GM23338 (cell line): ENCODE measurements at regions not wholly inside any gene's neighbourhood (a gene's known extent, or its start where the extent isn't known, plus 50 kb on each side); places are given as distances from the start of the nearest gene placed in this dataset.

Experiments used
- EZH2 ChIP-seq: fragments of 200-600 bp; sonication (generic); IDR thresholded peaks from one replicate; pipeline ENCODE4 v1.8.0; 2017; ENCODE audit warnings: antibody characterized with exemption, mild to moderate bottlenecking, low read depth; ENCODE audit not compliant: unreplicated experiment
- EZH2phosphoT487 ChIP-seq: fragments of 200-600 bp; sonication (generic); IDR thresholded peaks from one replicate; pipeline ENCODE4 v1.8.1; 2018; ENCODE audit warnings: antibody characterized with exemption; ENCODE audit not compliant: unreplicated experiment
- JUNB ChIP-seq: IDR thresholded peaks from one replicate; pipeline ENCODE4 v1.6.1; 2016; ENCODE audit warnings: antibody characterized with exemption; ENCODE audit not compliant: unreplicated experiment
- POLR2AphosphoS5 ChIP-seq: IDR thresholded peaks from 2 replicates; pipeline ENCODE4 v1.6.1; 2016; ENCODE audit warnings: antibody characterized with exemption, low read depth
- TF ChIP-seq, protein P1 (sequence below), 2 experiments: fragments of 200-600 bp in 1 of 2; sonication (generic) in 1 of 2; conservative IDR thresholded peaks; 2 replicates each; pipeline versions ENCODE4 v1.5.1 to v1.6.1; 2016 to 2017; ENCODE audit warnings: antibody characterized with exemption in 2 of 2, low read depth in 2 of 2, mild to moderate bottlenecking in 2 of 2, moderate library complexity in 1 of 2
- TF ChIP-seq, protein P2 (sequence below): IDR thresholded peaks from one replicate; pipeline ENCODE4 v1.6.1; 2018; ENCODE audit warnings: antibody characterized with exemption; ENCODE audit not compliant: unreplicated experiment
- TF ChIP-seq, protein P3 (sequence below): IDR thresholded peaks from 2 replicates; pipeline ENCODE4 v1.6.1; 2016; ENCODE audit warnings: antibody characterized with exemption

- TF ChIP-seq, protein P1, sequence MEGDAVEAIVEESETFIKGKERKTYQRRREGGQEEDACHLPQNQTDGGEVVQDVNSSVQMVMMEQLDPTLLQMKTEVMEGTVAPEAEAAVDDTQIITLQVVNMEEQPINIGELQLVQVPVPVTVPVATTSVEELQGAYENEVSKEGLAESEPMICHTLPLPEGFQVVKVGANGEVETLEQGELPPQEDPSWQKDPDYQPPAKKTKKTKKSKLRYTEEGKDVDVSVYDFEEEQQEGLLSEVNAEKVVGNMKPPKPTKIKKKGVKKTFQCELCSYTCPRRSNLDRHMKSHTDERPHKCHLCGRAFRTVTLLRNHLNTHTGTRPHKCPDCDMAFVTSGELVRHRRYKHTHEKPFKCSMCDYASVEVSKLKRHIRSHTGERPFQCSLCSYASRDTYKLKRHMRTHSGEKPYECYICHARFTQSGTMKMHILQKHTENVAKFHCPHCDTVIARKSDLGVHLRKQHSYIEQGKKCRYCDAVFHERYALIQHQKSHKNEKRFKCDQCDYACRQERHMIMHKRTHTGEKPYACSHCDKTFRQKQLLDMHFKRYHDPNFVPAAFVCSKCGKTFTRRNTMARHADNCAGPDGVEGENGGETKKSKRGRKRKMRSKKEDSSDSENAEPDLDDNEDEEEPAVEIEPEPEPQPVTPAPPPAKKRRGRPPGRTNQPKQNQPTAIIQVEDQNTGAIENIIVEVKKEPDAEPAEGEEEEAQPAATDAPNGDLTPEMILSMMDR (conservative IDR thresholded peaks at IDR 0.05; ENCODE audit: low read depth in 2 of 2): no peak
- TF ChIP-seq EZH2: no peak
- TF ChIP-seq EZH2phosphoT487: no peak
- no peak for TF ChIP-seq POLR2AphosphoS5
- TF ChIP-seq, protein P2, sequence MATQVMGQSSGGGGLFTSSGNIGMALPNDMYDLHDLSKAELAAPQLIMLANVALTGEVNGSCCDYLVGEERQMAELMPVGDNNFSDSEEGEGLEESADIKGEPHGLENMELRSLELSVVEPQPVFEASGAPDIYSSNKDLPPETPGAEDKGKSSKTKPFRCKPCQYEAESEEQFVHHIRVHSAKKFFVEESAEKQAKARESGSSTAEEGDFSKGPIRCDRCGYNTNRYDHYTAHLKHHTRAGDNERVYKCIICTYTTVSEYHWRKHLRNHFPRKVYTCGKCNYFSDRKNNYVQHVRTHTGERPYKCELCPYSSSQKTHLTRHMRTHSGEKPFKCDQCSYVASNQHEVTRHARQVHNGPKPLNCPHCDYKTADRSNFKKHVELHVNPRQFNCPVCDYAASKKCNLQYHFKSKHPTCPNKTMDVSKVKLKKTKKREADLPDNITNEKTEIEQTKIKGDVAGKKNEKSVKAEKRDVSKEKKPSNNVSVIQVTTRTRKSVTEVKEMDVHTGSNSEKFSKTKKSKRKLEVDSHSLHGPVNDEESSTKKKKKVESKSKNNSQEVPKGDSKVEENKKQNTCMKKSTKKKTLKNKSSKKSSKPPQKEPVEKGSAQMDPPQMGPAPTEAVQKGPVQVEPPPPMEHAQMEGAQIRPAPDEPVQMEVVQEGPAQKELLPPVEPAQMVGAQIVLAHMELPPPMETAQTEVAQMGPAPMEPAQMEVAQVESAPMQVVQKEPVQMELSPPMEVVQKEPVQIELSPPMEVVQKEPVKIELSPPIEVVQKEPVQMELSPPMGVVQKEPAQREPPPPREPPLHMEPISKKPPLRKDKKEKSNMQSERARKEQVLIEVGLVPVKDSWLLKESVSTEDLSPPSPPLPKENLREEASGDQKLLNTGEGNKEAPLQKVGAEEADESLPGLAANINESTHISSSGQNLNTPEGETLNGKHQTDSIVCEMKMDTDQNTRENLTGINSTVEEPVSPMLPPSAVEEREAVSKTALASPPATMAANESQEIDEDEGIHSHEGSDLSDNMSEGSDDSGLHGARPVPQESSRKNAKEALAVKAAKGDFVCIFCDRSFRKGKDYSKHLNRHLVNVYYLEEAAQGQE: no peak
- TF ChIP-seq, protein P3, sequence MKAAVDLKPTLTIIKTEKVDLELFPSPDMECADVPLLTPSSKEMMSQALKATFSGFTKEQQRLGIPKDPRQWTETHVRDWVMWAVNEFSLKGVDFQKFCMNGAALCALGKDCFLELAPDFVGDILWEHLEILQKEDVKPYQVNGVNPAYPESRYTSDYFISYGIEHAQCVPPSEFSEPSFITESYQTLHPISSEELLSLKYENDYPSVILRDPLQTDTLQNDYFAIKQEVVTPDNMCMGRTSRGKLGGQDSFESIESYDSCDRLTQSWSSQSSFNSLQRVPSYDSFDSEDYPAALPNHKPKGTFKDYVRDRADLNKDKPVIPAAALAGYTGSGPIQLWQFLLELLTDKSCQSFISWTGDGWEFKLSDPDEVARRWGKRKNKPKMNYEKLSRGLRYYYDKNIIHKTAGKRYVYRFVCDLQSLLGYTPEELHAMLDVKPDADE: no peak
- no peak for TF ChIP-seq JUNB
These were observed 143.5 kb upstream of the CHRDL1 start for GRCh38 chrX:110938977-110939732.
